ENCODE measurements at regions not wholly inside any gene's neighbourhood (a gene's known extent, or its start where the extent isn't known, plus 50 kb on each side); places are given as distances from the start of the nearest gene placed in this dataset.

GRCh38 chr6:40925341-40925740, 113.7 kb downstream of the UNC5CL start:
- TF ChIP-seq POLR2AphosphoS5 (IDR thresholded peaks at IDR 0.05; ENCODE audit: low read depth, low read length) (no peak), TAF1 (IDR thresholded peaks at IDR 0.05; ENCODE audit: borderline replicate concordance, insufficient read depth, low read length) (no peak), REST (IDR thresholded peaks at IDR 0.05; ENCODE audit: insufficient read depth in 1 of 2, low read depth in 2 of 2, low read length in 2 of 2) (no peak), FOXP2 (optimal IDR thresholded peaks at IDR 0.05; ENCODE audit: borderline replicate concordance, extremely low read depth, extremely low read length, insufficient read depth) (no peak), SIN3A (IDR thresholded peaks at IDR 0.05; ENCODE audit: borderline replicate concordance, insufficient read depth, low read length) (no peak)

- TF ChIP-seq POLR2AphosphoS5 (IDR thresholded peaks at IDR 0.05; ENCODE audit: low read depth, low read length) (no peak), TAF1 (IDR thresholded peaks at IDR 0.05; ENCODE audit: borderline replicate concordance, insufficient read depth, low read length) (no peak), SIN3A (IDR thresholded peaks at IDR 0.05; ENCODE audit: borderline replicate concordance, insufficient read depth, low read length) (no peak), FOXP2 (optimal IDR thresholded peaks at IDR 0.05; ENCODE audit: borderline replicate concordance, extremely low read depth, extremely low read length, insufficient read depth) (no peak), REST (IDR thresholded peaks at IDR 0.05; ENCODE audit: insufficient read depth in 1 of 2, low read depth in 2 of 2, low read length in 2 of 2) (no peak)
Observed at GRCh38 chr6:40924839-40925238, 114.2 kb downstream of the UNC5CL start.

GRCh38 chr6:40923880-40924279, 115.1 kb downstream of the UNC5CL start:
- TF ChIP-seq TAF1 (IDR thresholded peaks at IDR 0.05; ENCODE audit: borderline replicate concordance, insufficient read depth, low read length), result no peak
- no peak for TF ChIP-seq REST (IDR thresholded peaks at IDR 0.05; ENCODE audit: insufficient read depth in 1 of 2, low read depth in 2 of 2, low read length in 2 of 2)
- no peak for TF ChIP-seq SIN3A (IDR thresholded peaks at IDR 0.05; ENCODE audit: borderline replicate concordance, insufficient read depth, low read length)
- TF ChIP-seq FOXP2 (optimal IDR thresholded peaks at IDR 0.05; ENCODE audit: borderline replicate concordance, extremely low read depth, extremely low read length, insufficient read depth), result no peak
- no peak for TF ChIP-seq POLR2AphosphoS5 (IDR thresholded peaks at IDR 0.05; ENCODE audit: low read depth, low read length)

- TF ChIP-seq REST (IDR thresholded peaks at IDR 0.05; ENCODE audit: insufficient read depth in 1 of 2, low read depth in 2 of 2, low read length in 2 of 2), result no peak
- no peak for TF ChIP-seq FOXP2 (optimal IDR thresholded peaks at IDR 0.05; ENCODE audit: borderline replicate concordance, extremely low read depth, extremely low read length, insufficient read depth)
- TF ChIP-seq TAF1 (IDR thresholded peaks at IDR 0.05; ENCODE audit: borderline replicate concordance, insufficient read depth, low read length), result no peak
- TF ChIP-seq SIN3A (IDR thresholded peaks at IDR 0.05; ENCODE audit: borderline replicate concordance, insufficient read depth, low read length), result no peak
- no peak for TF ChIP-seq POLR2AphosphoS5 (IDR thresholded peaks at IDR 0.05; ENCODE audit: low read depth, low read length)
Observed at GRCh38 chr6:40923326-40923725, 115.7 kb downstream of the UNC5CL start.

- no peak for TF ChIP-seq FOXP2 (optimal IDR thresholded peaks at IDR 0.05; ENCODE audit: borderline replicate concordance, extremely low read depth, extremely low read length, insufficient read depth)
Observed at GRCh38 chr6:40922281-40922680, 116.7 kb downstream of the UNC5CL start.

All from PFSK-1 (cell line).